ENCODE measurements at regions not wholly inside any gene's neighbourhood (a gene's known extent, or its start where the extent isn't known, plus 50 kb on each side); places are given as distances from the start of the nearest gene placed in this dataset.

DNA sequence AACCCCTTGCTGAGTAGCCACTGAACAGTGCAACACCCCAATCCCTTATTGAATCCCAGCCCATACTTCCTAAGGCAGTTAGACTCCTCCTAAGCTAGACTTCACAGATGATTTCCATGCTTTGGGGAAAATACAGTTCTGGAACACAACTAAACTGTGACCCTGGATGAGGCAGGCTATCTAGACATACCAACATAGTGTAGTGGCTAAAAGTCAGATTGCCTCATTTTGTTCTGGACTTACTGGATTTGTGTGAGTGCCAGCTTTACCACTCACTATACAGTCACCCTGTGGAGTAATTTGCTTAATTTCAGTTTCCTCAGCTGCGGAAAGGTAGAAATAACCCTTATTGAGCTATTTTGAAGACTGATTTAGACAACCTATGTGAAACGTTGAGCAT is 203.1 kb downstream of the ASCL1 start:
- no peaks in the 10 kb centered on the region for H3K27me3 ChIP-seq (ENCODE audit: insufficient read depth)
- CTCF ChIA-PET: no interaction called here
- H4K20me1 ChIP-seq (ENCODE audit: insufficient read depth): no peaks in the 10 kb centered on the region
- H3K9me3 ChIP-seq: no peaks in the 10 kb centered on the region
- WGBS (ENCODE audit: low lambda C conversion rate): 0% methylated on average over 2 of the region's 2 CpGs
- no peaks in the 10 kb centered on the region for H3K79me2 ChIP-seq (ENCODE audit: insufficient read depth)
- no peak for TF ChIP-seq RFX5 (IDR thresholded peaks at IDR 0.05; ENCODE audit: low read length)
- TF ChIP-seq, protein P1, sequence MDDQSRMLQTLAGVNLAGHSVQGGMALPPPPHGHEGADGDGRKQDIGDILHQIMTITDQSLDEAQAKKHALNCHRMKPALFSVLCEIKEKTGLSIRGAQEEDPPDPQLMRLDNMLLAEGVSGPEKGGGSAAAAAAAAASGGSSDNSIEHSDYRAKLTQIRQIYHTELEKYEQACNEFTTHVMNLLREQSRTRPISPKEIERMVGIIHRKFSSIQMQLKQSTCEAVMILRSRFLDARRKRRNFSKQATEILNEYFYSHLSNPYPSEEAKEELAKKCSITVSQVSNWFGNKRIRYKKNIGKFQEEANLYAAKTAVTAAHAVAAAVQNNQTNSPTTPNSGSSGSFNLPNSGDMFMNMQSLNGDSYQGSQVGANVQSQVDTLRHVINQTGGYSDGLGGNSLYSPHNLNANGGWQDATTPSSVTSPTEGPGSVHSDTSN (IDR thresholded peaks at IDR 0.05): no peak
- POLR2A ChIA-PET: no interaction called here
- no peak overlapping the region for H3K9ac ChIP-seq
- H3K36me3 ChIP-seq (replicated peaks in 1 of 2; ENCODE audit: control insufficient read depth in 1 of 2, insufficient read depth in 2 of 2, low read length in 1 of 2): no peaks in the 10 kb centered on the region
- H3K4me2 ChIP-seq: no peak overlapping the region
- no peak overlapping the region for H3K27ac ChIP-seq (ENCODE audit: low read depth in 2 of 2, low read length in 1 of 2)
- no peak for DNase-seq
- H3F3A ChIP-seq (replicated peaks; ENCODE audit: insufficient read depth): no peaks in the 10 kb centered on the region
- no peaks in the 10 kb centered on the region for H3K4me1 ChIP-seq (ENCODE audit: control insufficient read depth in 1 of 2, insufficient read depth in 2 of 2, low read depth in 1 of 2, low read length in 1 of 2)
- H3K9me2 ChIP-seq: no peaks in the 10 kb centered on the region
- no peak overlapping the region for H2AFZ ChIP-seq (ENCODE audit: low read depth)
- no peak overlapping the region for H3K4me3 ChIP-seq (ENCODE audit: low read depth in 2 of 2, low read length in 1 of 2)

DNA sequence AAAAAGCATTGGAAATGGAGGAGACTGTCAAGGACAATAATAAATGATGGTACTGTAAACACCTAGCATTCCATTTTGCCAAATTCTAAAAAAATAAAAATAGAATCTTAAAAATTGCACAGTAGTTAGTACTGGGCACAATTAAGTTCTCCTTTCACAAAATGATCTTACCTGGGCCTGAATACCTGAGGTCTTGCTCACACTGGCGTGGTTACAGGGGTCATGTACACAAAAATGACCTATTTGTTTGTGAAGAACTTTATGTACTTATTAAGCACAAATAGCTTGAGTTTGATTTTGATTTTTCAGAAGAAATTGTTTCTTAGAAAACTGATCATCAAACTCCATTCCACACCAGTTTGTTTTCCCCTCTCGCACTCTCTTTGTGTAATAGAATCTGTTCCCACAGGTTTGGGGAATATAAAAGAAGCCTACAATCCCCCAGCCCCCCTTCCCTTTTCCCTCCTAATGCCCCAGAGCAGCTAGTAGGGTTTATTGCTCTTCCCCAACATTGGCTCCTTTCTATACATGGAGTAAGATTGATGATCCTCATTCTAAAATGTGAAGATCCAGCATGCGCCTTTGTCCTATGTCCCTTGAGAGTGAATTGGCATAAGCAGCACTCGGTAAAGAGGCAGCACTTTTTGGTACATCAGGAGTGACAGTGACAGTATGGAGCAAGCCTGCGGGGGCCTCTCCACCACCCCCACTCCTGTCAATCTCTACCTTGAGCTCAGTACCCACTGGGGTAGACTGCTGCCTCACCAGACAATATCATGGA is 204.3 kb downstream of the ASCL1 start:
- no peaks in the 10 kb centered on the region for H3K4me1 ChIP-seq (ENCODE audit: control insufficient read depth in 1 of 2, insufficient read depth in 2 of 2, low read depth in 1 of 2, low read length in 1 of 2)

More for the DNA sequence above, 204.3 kb downstream of the ASCL1 start:
- no peak overlapping the region for H2AFZ ChIP-seq (ENCODE audit: low read depth)
- H3K27ac ChIP-seq (ENCODE audit: low read depth in 2 of 2, low read length in 1 of 2): no peak overlapping the region
- H3K9ac ChIP-seq: no peak overlapping the region
- no peak overlapping the region for H3K4me2 ChIP-seq
- no peaks in the 10 kb centered on the region for H4K20me1 ChIP-seq (ENCODE audit: insufficient read depth)
- CTCF ChIA-PET: no interaction called here
- 29% methylated on average over 5 of the region's 5 CpGs for WGBS (ENCODE audit: low lambda C conversion rate)
- H3F3A ChIP-seq (replicated peaks; ENCODE audit: insufficient read depth): no peaks in the 10 kb centered on the region
- POLR2A ChIA-PET: no interaction called here
- H3K9me2 ChIP-seq: no peaks in the 10 kb centered on the region
- H3K36me3 ChIP-seq (replicated peaks in 1 of 2; ENCODE audit: control insufficient read depth in 1 of 2, insufficient read depth in 2 of 2, low read length in 1 of 2): no peaks in the 10 kb centered on the region
- H3K4me3 ChIP-seq (ENCODE audit: low read depth in 2 of 2, low read length in 1 of 2): no peak overlapping the region
- no peak for TF ChIP-seq RAD21 (IDR thresholded peaks at IDR 0.05; ENCODE audit: low read length)
- TF ChIP-seq JUND (IDR thresholded peaks at IDR 0.05): no peak
- no peak for TF ChIP-seq ELF1 (IDR thresholded peaks at IDR 0.05)
- no peak for TF ChIP-seq EP300 (IDR thresholded peaks at IDR 0.05; ENCODE audit: borderline replicate concordance in 1 of 2, low read depth in 1 of 2, low read length in 1 of 2)
- no peak for TF ChIP-seq FOSL2 (IDR thresholded peaks at IDR 0.05; ENCODE audit: borderline replicate concordance, low read depth)
- TF ChIP-seq, protein P2, sequence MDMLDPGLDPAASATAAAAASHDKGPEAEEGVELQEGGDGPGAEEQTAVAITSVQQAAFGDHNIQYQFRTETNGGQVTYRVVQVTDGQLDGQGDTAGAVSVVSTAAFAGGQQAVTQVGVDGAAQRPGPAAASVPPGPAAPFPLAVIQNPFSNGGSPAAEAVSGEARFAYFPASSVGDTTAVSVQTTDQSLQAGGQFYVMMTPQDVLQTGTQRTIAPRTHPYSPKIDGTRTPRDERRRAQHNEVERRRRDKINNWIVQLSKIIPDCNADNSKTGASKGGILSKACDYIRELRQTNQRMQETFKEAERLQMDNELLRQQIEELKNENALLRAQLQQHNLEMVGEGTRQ (IDR thresholded peaks at IDR 0.05; ENCODE audit: borderline replicate concordance, low read depth, low read length): no peak
- no peak for TF ChIP-seq NFIC (IDR thresholded peaks at IDR 0.05; ENCODE audit: borderline replicate concordance)
- TF ChIP-seq RCOR1 (IDR thresholded peaks at IDR 0.05; ENCODE audit: low read length): no peak
- TF ChIP-seq SMC3 (IDR thresholded peaks at IDR 0.05; ENCODE audit: low read depth, low read length): no peak
- TF ChIP-seq, protein P3, sequence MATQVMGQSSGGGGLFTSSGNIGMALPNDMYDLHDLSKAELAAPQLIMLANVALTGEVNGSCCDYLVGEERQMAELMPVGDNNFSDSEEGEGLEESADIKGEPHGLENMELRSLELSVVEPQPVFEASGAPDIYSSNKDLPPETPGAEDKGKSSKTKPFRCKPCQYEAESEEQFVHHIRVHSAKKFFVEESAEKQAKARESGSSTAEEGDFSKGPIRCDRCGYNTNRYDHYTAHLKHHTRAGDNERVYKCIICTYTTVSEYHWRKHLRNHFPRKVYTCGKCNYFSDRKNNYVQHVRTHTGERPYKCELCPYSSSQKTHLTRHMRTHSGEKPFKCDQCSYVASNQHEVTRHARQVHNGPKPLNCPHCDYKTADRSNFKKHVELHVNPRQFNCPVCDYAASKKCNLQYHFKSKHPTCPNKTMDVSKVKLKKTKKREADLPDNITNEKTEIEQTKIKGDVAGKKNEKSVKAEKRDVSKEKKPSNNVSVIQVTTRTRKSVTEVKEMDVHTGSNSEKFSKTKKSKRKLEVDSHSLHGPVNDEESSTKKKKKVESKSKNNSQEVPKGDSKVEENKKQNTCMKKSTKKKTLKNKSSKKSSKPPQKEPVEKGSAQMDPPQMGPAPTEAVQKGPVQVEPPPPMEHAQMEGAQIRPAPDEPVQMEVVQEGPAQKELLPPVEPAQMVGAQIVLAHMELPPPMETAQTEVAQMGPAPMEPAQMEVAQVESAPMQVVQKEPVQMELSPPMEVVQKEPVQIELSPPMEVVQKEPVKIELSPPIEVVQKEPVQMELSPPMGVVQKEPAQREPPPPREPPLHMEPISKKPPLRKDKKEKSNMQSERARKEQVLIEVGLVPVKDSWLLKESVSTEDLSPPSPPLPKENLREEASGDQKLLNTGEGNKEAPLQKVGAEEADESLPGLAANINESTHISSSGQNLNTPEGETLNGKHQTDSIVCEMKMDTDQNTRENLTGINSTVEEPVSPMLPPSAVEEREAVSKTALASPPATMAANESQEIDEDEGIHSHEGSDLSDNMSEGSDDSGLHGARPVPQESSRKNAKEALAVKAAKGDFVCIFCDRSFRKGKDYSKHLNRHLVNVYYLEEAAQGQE (IDR thresholded peaks at IDR 0.05; ENCODE audit: low read depth, low read length): no peak
- TF ChIP-seq YY1 (IDR thresholded peaks at IDR 0.05; ENCODE audit: low read depth): no peak
- no peak for DNase-seq
- H3K9me3 ChIP-seq: no peaks in the 10 kb centered on the region; the same call in 1 of the 2 replicates
- H3K27me3 ChIP-seq (ENCODE audit: insufficient read depth): no peaks in the 10 kb centered on the region
- no peaks in the 10 kb centered on the region for H3K79me2 ChIP-seq (ENCODE audit: insufficient read depth)
